H1 (cell line): ENCODE measurements at regions not wholly inside any gene's neighbourhood (a gene's known extent, or its start where the extent isn't known, plus 50 kb on each side); places are given as distances from the start of the nearest gene placed in this dataset.
"Not testable (repeated sequence)": the region's sequence is repeated elsewhere in the genome, so short reads cannot be mapped to it uniquely, and the experiment has no call there.

Experiments used
- CTCF ChIA-PET: fragments of 300-600 bp; sonication (Branson Sonifier 250); formaldehyde crosslinking; loops from one replicate; lab custom pipeline; 2021; ENCODE audit not compliant: partially characterized antibody; lab: Charles Lee
- POLR2A ChIA-PET: fragments of 300-600 bp; sonication (Branson Sonifier 250); formaldehyde crosslinking; loops from one replicate; lab custom pipeline; 2021; ENCODE audit warnings: inconsistent platforms; ENCODE audit not compliant: partially characterized antibody; lab: Charles Lee
- DNase-seq, 2 experiments: peaks; one replicate each; pipeline versions ENCODE4 v3.0.0 to v3.0.0-alpha.2; 2010 to 2022; ENCODE audit warnings: low spot score in 2 of 2, low read depth in 1 of 2, mixed read lengths in 1 of 2
- FAIRE-seq: peaks from 2 replicates; lab custom pipeline; 2011; peaks lifted over from hg19 to GRCh38; lab: Jason Lieb, UNC
- H2AFZ ChIP-seq: 2 replicates; pipeline ENCODE4 v1.8.1; 2012; ENCODE audit warnings: low read length, inconsistent platforms
- H2AK5ac ChIP-seq: 2 replicates; pipeline ENCODE4 v1.6.1; 2013; ENCODE audit warnings: low read depth, low read length
- H2BK120ac ChIP-seq: replicated peaks from 2 replicates; pipeline ENCODE3; 2013; ENCODE audit warnings: low read depth, low read length, inconsistent platforms
- H2BK12ac ChIP-seq: 2 replicates; pipeline ENCODE4 v1.6.1; 2013; ENCODE audit warnings: low read depth, low read length
- H2BK15ac ChIP-seq: 2 replicates; pipeline ENCODE4 v1.6.1; 2013; ENCODE audit warnings: low read length
- H2BK20ac ChIP-seq: 2 replicates; pipeline ENCODE4 v1.6.1; 2013; ENCODE audit warnings: low read length
- H2BK5ac ChIP-seq: 2 replicates; pipeline ENCODE4 v1.6.1; 2013; ENCODE audit warnings: low read depth, low read length
- H3K14ac ChIP-seq: 2 replicates; pipeline ENCODE4 v1.6.1; 2013; ENCODE audit warnings: inconsistent platforms; ENCODE audit not compliant: insufficient read length
- H3K18ac ChIP-seq: 2 replicates; pipeline ENCODE4 v1.6.1; 2013; ENCODE audit warnings: low read length; ENCODE audit errors: extremely low read depth
- H3K23ac ChIP-seq: 2 replicates; pipeline ENCODE4 v1.6.1; 2013; ENCODE audit warnings: inconsistent platforms; ENCODE audit not compliant: insufficient read length
- H3K23me2 ChIP-seq: 2 replicates; pipeline ENCODE4 v1.6.1; 2013; ENCODE audit warnings: low read depth, low read length
- H3K27ac ChIP-seq: 2 replicates; pipeline ENCODE4 v1.6.1; 2011; ENCODE audit warnings: low read depth, low read length, inconsistent platforms
- H3K27me3 ChIP-seq, 4 experiments: replicated peaks in 1 of 4; 1 replicate in 1 of 4; 2 replicates in 3 of 4; pipeline versions ENCODE4 v1.6.1 to v1.8.1; 2011 to 2013; ENCODE audit warnings: low read length in 3 of 4, mild to moderate bottlenecking in 3 of 4, inconsistent platforms in 2 of 4, mixed read lengths in 2 of 4, moderate library complexity in 1 of 4; ENCODE audit not compliant: control insufficient read depth in 3 of 4, insufficient read depth in 3 of 4; ENCODE audit errors: extremely low read depth in 1 of 4
- H3K36me3 ChIP-seq, 4 experiments: 2 replicates each; pipeline versions ENCODE4 v1.6.1 to v1.8.1; 2011 to 2013; ENCODE audit warnings: mild to moderate bottlenecking in 4 of 4, low read length in 3 of 4, moderate library complexity in 2 of 4, control low read depth in 1 of 4, inconsistent platforms in 1 of 4; ENCODE audit not compliant: insufficient read depth in 4 of 4, control insufficient read depth in 2 of 4
- H3K4ac ChIP-seq: replicated peaks from 2 replicates; pipeline ENCODE3; 2013; ENCODE audit warnings: low read length, low read depth, mixed read lengths, inconsistent platforms; ENCODE audit not compliant: insufficient read length
- H3K4me1 ChIP-seq, 4 experiments: replicated peaks in 1 of 4; 1 replicate in 1 of 4; 2 replicates in 3 of 4; pipeline versions ENCODE4 v1.6.1 to v1.8.1; 2011 to 2013; ENCODE audit warnings: low read length in 3 of 4, inconsistent platforms in 2 of 4, mixed read lengths in 1 of 4; ENCODE audit not compliant: insufficient read depth in 4 of 4, control insufficient read depth in 3 of 4
- H3K4me2 ChIP-seq, 2 experiments: 2 replicates each; pipeline versions ENCODE4 v1.6.1 to v1.8.1; 2011 to 2013; ENCODE audit warnings: low read depth in 2 of 2, low read length in 2 of 2, control low read depth in 1 of 2, inconsistent platforms in 1 of 2, mild to moderate bottlenecking in 1 of 2; ENCODE audit not compliant: insufficient read depth in 1 of 2
- H3K4me3 ChIP-seq, 4 experiments: fragments of 200-600, 300-600 bp in 1 of 4; sonication (generic), shearing (Covaris generic), sonication (Bioruptor Twin) in 1 of 4; 2 replicates each; pipeline versions ENCODE4 v1.5.1 to v1.8.1; 2011 to 2016; ENCODE audit warnings: low read length in 4 of 4, low read depth in 3 of 4, control low read depth in 2 of 4, inconsistent platforms in 2 of 4, mild to moderate bottlenecking in 2 of 4, mixed read lengths in 1 of 4, moderate library complexity in 1 of 4; ENCODE audit not compliant: insufficient read depth in 2 of 4; ENCODE audit errors: extremely low read depth in 1 of 4
- H3K56ac ChIP-seq: replicated peaks from 2 replicates; pipeline ENCODE3; 2013; ENCODE audit warnings: low read depth, mild to moderate bottlenecking, mixed read lengths, low read length, inconsistent platforms; ENCODE audit not compliant: insufficient read length
- H3K79me1 ChIP-seq: 2 replicates; pipeline ENCODE4 v1.6.1; 2013; ENCODE audit warnings: low read depth, low read length, control low read depth
- H3K79me2 ChIP-seq, 2 experiments: 2 replicates each; pipeline versions ENCODE4 v1.6.1 to v1.8.1; 2012 to 2013; ENCODE audit warnings: low read length in 2 of 2, mild to moderate bottlenecking in 2 of 2, inconsistent platforms in 1 of 2; ENCODE audit not compliant: insufficient read depth in 2 of 2, control insufficient read depth in 1 of 2
- H3K9ac ChIP-seq, 4 experiments: replicated peaks in 1 of 4; 1 replicate in 1 of 4; 2 replicates in 3 of 4; pipeline versions ENCODE4 v1.6.1 to v1.8.1; 2011 to 2013; ENCODE audit warnings: low read depth in 3 of 4, low read length in 3 of 4, control low read depth in 2 of 4, mild to moderate bottlenecking in 2 of 4, moderate library complexity in 2 of 4, inconsistent platforms in 1 of 4; ENCODE audit errors: extremely low read depth in 1 of 4
- H3K9me3 ChIP-seq, 2 experiments: 2 replicates each; pipeline versions ENCODE4 v1.6.1 to v1.8.1; 2012 to 2013; ENCODE audit warnings: mild to moderate bottlenecking in 2 of 2, moderate library complexity in 2 of 2, control low read depth in 1 of 2, inconsistent platforms in 1 of 2, low read depth in 1 of 2, low read length in 1 of 2, mixed read lengths in 1 of 2; ENCODE audit not compliant: insufficient read depth in 2 of 2
- H4K20me1 ChIP-seq, 2 experiments: replicated peaks in 1 of 2; 2 replicates each; pipeline versions ENCODE3 to v1.8.1; 2011 to 2013; ENCODE audit warnings: inconsistent platforms in 2 of 2, low read length in 2 of 2, mild to moderate bottlenecking in 1 of 2; ENCODE audit not compliant: insufficient read depth in 2 of 2, control insufficient read depth in 1 of 2
- H4K5ac ChIP-seq: 2 replicates; pipeline ENCODE4 v1.6.1; 2013; ENCODE audit warnings: low read length, low read depth, mixed read lengths, inconsistent platforms; ENCODE audit not compliant: insufficient read length
- H4K8ac ChIP-seq: 2 replicates; pipeline ENCODE4 v1.8.0; 2013; ENCODE audit warnings: mild to moderate bottlenecking, moderate library complexity, low read length, inconsistent platforms; ENCODE audit not compliant: insufficient read depth; ENCODE audit errors: extremely low read depth
- H4K91ac ChIP-seq: replicated peaks from 2 replicates; pipeline ENCODE3; 2013; ENCODE audit warnings: low read length, mixed read lengths, inconsistent platforms; ENCODE audit not compliant: insufficient read length
- PHF8 ChIP-seq: fragments of 200-600 bp; sonication (generic); conservative IDR thresholded peaks from 2 replicates; pipeline ENCODE4 v1.7.1; 2012; ENCODE audit warnings: low read depth, mild to moderate bottlenecking, inconsistent platforms, low read length, moderate library complexity
- RNF2 ChIP-seq: fragments of 200-900, 300-1000 bp; sonication (generic); IDR thresholded peaks from 2 replicates; pipeline ENCODE4 v1.7.1; 2016; ENCODE audit warnings: borderline replicate concordance, low read depth, mild to moderate bottlenecking, antibody characterized with exemption, low read length; ENCODE audit not compliant: poor library complexity, severe bottlenecking; ENCODE audit errors: missing control alignments
- WGBS, 2 experiments: shearing (Covaris generic) in 1 of 2; methylation state at CpG; one replicate each; pipeline versions ENCODE4 v1.1.6 to v1.1.7; 2013 to 2015; ENCODE audit warnings: low lambda C conversion rate in 2 of 2, mixed read lengths in 2 of 2, inconsistent platforms in 1 of 2, low coverage in 1 of 2, missing lambda C conversion rate in 1 of 2; ENCODE audit not compliant: insufficient replicate concordance in 2 of 2, insufficient coverage in 1 of 2, insufficient read length in 1 of 2; ENCODE audit errors: extremely low coverage in 1 of 2, missing lambda C conversion rate in 1 of 2; 5-methylcytosine and 5-hydroxymethylcytosine counted together

GRCh38 chr21:28683982-28684752 is 308.5 kb downstream of the LTN1 start (continued):
- no peak for TF ChIP-seq RNF2
- TF ChIP-seq PHF8: no peak
- TF ChIP-seq, all 59 proteins: peak for 0

GRCh38 chr21:28682884-28683283 is 309.8 kb downstream of the LTN1 start:
- H2BK20ac ChIP-seq, DNase-seq, H3K56ac ChIP-seq, H3K4me2 ChIP-seq, H2BK15ac ChIP-seq, H4K5ac ChIP-seq, H2AFZ ChIP-seq, H3K79me1 ChIP-seq, H3K4me3 ChIP-seq, H3K9me3 ChIP-seq, H3K4ac ChIP-seq, H3K27ac ChIP-seq, H3K79me2 ChIP-seq, H3K23me2 ChIP-seq, H2BK120ac ChIP-seq, H3K27me3 ChIP-seq, H4K91ac ChIP-seq, H2BK5ac ChIP-seq, H2AK5ac ChIP-seq, H3K14ac ChIP-seq, H4K20me1 ChIP-seq, CTCF ChIA-PET, H4K8ac ChIP-seq, H3K4me1 ChIP-seq, H3K18ac ChIP-seq, H2BK12ac ChIP-seq, FAIRE-seq, H3K9ac ChIP-seq, H3K36me3 ChIP-seq, H3K23ac ChIP-seq, POLR2A ChIA-PET: not testable (repeated sequence)
- WGBS, 2 experiments: 92% methylated on average over 3 of the region's 3 CpGs; no CpG with 5 or more reads in 1 of the 2 experiments
